Fibroblast of peridontal ligament (primary cell): ENCODE measurements at regions not wholly inside any gene's neighbourhood (a gene's known extent, or its start where the extent isn't known, plus 50 kb on each side); places are given as distances from the start of the nearest gene placed in this dataset.
"Not testable (repeated sequence)": the region's sequence is repeated elsewhere in the genome, so short reads cannot be mapped to it uniquely, and the experiment has no call there.

Source experiments
- DNase-seq: peaks from one replicate; pipeline ENCODE4 v3.0.0-alpha.2; 2010; ENCODE audit errors: extremely low read depth

DNA sequence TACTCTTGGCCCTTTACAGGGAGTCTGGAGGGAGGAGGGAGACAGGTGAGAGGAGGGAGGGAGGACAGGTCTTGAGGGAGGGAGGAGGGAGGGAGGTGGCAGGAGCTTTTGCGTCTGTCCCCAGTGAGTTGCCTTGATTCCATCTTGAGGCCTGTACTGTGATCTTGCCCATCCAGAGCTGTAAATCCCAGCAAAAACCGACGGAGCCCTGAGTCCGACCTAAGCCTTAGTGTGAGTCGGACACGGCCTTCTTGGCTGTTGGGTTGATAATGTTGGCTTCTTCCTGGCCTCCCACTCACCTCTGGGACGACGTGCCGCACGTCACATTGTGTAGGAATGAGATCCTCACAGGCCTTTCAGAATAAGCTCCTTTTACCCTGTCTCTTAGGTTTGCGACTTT is 72.5 kb downstream of the RGS12 start:
- no peak for DNase-seq

DNA sequence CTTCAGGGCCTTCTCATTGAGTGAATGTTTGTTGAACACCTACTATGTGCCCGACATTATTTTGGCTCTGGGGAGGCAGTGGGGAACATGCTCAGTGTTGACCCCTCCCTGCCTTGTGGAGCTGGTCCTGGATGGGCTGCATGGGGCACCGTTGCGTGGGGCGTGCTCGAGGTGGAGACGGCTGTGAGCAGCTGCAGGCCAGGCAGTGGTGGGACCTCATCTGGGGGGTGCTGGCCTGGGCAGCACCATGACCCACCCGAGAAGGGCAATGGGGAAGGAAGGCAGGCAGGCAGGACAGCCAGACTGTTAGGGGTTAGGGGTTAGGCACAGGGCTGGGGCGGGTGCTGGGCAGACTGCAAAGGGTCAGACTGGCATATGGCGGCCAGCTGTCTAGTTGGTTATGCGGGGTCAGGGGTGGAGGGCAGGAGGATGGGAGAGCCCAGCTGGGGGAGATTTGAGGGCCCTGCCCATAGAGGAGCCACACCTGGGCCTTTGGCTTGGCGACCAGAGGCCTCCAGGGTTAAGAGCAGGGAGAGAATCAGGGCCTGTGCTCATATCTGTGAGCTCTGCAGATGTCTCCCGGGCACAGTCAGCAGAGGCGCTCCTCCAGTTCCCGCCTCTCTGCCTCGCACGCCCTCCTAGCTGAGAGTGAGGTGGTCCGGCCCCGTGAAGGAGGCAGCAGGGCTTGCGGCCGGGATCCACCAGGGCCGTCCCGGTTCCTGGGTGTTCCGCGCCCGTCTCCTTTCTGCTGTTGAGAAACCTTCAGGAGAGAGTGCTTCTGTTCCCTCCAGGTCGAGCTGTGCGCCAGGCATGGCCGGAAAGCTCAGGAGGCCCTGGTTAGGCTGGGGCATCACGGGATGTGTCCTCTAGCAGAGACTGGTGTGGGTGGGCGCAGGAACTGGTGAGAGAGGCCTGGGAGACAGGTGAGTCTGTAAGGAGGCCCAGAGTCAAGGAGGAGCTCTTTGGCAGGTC is 73.3 kb downstream of the RGS12 start:
- DNase-seq, result no peak

DNA sequence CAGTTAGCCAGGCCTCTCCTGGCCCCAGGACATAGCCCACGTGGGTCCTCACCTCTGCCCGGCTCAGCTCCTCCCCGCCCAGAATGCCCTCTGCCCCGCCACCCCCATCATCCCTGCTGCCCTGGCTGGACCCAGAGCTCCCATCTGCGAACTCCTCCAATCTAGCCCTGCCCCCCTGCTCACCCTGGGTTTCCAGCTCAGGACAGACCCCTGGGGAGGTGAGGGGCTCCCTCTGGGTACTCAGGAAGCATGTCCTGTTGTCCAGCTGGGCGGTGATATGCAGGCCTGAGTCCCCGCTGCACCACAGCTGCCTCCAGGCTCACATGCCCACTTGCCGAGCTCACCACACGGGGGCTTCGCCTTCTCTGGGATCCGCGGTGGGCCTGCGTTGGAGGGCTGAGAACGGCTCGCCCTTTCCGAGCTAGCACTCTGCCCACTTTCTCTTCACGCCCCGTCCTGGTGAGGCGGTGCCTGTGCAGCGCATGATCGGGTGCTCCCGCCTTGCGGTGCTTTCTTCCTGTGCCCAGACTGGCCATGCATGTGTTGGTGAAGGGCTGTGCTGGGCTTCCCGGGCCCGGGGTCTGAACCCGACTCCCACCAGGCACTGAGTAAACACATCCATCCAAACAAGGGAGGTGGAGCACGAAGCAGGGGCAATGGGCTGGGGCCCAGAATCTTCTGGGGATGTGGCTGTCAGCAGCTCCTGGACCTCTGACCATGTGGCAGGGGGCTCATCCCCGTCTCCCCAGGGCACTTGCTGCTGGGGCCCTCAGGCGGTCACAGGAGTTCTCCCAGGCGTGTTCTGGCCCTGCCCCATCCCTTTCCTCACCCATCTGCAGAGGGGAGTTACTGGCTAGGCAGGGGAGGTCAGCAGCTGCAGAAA is 74.3 kb downstream of the RGS12 start:
- DNase-seq, result no peak

DNA sequence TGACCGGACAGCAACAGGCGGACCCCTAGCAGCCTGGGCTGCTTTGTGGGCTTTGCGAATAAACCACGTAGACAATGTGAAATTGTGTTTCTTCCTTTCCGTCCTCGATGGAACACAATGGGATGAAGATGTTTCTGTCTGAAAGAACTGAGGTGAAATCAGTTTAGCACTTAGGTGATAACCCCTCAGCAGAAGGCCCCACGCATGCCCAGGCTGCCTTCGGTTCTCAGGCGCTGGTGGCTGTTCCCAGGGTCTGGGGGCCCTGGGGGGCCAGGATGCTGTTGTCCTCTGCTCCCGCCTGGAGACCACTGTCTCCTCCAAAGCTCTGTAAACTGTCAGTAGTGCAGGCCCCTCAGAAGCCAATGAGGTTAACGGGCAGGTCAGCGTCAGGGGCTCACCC is 73.9 kb upstream of the HGFAC start:
- DNase-seq, result no peak

DNA sequence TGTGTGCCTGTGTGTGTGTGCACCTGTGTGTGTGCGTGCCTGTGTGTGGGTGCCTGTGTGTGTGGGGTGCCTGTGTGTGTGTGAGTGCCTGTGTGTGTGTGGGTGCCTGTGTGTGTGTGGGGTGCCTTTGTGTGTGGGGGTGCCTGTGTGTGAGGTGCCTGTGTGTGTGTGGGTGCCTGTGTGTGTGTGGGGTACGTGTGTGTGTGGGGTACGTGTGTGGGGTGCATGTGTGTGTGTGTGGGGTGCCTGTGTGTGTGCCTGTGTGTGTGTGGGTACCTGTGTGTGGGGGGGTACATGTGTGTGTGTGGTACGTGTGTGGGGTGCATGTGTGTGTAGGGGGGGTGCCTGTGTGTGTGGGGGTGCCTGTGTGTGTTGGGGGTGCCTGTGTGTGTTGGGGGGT is 73.4 kb upstream of the HGFAC start:
- no peak for DNase-seq

DNA sequence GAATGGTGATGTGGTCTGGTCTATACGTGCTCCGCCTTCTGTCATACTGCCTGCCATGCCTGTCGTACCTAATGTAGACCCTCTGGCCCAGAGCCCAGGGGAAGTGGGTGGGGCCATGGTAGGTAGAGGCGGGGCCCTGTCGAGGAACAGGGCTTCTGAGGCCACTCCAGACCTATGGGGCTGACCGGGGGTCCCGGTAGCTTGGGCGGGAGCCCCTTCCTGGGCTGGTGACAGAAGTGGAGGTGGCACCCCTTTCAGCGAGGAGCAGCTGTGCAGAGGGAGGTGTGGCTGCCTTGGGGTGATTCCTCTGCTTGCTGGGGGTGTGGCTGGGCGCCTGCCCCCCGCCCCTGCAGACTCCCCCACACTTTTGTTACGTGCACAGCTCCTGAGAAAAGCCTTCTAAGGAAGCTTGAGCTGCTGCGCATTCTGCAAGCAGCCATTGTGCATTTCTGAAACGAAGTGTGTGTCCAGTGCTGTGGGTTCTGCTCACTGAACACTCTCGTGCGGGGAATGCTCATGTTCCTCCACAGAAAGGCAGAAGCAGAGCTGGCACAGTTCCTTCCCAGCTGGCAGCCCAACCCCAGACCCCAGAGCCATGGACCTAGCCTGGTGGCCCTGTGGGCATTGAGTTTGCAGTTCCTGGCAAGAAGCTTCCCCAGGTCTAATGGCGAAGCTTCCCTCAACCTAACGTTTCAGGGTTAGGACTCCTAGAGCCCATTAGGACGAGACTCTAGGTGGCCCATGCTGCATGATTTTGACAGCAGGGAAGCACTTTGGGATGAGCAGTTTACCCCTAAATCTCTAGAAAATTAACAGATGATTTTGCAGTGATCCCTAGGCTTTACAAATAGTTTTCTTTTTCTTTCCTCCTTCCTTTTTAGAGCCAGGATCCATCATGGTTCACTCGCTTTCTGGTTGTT is 72.7 kb upstream of the HGFAC start:
- no peak for DNase-seq

DNA sequence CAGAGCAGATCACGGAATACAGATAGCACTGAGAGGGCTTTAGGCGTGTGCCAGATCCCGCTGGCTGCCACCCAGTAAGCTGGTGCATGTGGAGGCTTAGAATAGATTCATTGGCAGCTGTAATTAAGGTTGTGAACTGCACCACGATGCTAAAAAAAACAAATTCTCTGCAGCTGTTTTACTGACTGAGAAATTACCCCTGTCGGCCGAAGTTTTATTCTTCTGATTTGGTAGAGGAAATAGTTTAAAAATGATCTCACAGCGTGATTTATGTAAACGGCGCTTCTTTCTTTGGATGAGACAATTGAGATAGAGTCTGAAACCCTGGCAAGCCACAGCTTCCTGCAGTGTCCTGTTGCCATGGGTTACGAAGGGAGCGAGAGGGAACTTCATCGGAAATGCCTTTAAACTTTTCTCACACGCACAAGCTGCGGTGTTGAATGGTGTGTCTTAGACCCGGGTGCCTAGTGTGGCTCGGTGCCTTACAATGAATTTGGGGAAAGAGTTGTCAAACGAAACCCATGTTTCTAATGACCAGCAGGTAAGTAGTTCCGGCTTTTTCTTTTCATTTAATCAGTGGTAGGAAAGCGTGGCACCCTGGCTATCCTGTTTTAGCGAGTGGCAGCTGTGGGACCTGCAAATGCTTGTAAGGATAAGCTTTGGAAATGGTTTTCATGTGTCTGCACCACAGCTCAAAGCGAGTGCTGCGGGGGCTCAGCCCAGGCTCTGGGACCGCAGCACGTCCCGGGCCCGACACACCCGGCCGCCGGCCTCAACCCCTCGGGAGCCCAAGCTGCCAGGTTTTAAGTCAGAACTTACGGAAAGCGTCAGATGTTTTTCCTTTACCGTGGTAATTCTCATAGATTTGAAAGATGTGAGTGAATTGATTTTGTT is 71.7 kb upstream of the HGFAC start:
- DNase-seq, result peak; percentile 88

DNA sequence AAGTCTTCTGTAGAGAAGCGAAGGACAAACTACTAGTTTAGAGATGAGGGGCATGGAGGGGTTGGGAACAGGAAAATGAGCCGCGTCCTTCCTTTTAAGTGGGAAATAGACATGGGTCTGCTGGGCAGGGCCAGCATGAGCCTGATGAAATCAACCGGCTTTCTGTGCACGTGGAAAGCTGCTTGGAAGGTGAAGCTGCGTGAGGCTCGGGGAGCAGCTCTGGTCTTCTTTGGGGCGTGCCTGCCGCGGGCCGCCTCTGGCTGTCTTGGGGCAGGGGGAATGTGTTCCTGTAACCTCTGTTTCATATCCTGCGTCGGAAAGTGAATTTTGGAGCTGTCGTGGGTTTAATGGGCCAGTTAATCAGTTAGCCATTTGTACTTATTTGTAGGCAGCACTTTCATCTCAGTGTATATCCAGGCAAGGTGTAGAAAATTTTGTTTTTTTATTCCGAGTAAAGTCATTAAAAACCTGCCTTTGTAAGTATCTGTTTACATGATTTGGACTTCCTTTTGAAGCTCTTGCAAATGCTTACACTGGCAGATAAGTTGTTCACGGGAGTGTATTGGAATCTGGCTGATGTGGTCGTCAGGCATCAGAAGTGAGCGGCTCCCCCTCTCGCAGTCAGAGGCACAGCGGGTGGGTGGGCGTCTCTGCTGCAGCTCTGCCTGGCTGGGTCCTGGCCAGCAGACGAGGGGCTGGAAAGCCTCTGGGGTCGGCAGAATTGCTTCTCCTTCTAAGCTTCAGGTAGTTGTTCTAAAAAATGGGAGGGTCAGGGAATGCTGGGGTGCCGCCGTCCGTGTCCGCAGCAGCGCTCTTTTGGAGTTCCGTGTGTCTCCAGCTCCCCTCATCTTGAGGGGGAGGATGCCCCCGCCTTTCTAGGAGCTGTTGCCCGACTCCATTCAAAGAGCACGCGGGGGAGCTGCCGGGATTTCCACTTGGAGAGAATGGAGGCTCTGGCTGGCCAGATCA is 70.5 kb upstream of the HGFAC start:
- no peak for DNase-seq

DNA sequence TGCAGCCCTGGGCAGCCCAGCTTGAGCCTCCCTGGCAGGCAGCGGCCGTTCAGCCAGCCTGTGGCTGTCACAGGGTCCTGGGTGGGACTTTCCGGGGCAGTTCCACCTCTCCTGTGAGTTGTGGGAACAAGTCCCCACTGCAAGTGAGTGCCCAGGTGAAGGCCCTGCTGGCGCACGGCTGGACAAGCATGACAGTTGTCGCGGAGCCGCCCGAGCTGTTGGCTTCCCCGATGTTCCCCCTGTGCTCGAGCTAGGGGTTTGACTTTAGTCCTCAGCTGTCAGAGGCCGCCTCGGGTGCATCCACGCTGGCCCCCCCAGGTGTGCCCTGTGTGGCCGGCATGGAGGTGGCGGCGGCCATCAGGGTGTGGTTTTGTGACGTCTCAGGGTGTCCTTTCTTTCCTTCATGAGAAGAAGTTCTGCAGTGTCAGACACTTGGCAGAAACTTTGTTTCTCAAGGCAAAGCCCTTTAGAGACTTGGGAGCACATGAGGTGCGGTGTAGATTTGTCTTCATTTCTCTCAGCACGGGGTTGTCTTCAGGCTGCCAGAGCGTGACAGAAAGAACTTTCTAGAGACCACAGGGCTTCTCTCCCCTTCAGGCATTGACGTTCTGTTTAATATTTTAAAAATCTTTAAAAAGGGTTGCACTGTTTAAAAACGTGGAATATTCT is 69.4 kb upstream of the HGFAC start:
- no peak for DNase-seq

DNA sequence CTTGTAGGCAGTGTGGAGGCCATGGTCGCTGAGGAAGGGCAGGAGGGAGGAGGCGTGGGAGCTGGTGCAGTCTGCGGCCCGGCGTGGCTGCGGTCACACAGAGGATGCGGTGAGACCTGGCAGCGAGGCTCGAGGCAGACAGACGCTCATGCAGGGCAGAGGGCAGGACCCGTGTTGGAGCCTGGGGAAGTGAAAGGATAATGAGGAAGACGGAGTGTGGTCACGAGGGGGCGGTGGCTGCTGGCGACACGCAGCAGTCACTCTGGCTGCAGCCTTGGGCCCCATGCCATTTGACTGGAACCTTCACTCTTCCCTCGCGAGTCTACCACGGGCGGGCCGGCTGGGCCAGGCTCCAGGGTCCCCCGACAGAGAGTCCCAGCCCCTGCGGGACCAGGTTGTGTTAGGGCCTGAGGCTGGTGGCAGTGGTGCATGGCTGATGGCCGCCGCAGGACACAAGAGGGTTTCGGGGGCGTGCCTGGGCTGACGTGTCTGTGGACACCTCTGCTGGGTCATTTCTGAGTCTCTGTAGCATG is 68.8 kb upstream of the HGFAC start:
- DNase-seq, result no peak

DNA sequence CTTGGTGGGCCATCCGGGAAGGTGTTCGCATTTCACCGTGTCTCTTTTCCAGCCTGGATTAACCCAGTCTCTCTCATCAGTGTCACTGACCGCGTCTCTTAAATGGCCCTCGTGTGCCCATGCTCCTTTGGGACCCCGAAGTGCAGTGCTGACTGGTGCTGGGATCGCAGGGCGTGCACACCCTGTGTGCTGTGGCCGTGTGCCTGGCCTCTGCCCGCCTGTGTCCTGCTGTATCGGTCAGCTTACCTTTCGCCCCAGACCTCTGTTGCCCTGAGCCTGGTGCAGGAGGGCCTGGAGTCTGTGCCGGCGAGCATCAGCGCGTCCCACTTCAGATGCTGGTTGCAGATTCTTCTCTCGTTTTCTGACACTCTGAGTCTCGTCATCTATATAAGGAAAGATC is 68.3 kb upstream of the HGFAC start:
- no peak for DNase-seq

DNA sequence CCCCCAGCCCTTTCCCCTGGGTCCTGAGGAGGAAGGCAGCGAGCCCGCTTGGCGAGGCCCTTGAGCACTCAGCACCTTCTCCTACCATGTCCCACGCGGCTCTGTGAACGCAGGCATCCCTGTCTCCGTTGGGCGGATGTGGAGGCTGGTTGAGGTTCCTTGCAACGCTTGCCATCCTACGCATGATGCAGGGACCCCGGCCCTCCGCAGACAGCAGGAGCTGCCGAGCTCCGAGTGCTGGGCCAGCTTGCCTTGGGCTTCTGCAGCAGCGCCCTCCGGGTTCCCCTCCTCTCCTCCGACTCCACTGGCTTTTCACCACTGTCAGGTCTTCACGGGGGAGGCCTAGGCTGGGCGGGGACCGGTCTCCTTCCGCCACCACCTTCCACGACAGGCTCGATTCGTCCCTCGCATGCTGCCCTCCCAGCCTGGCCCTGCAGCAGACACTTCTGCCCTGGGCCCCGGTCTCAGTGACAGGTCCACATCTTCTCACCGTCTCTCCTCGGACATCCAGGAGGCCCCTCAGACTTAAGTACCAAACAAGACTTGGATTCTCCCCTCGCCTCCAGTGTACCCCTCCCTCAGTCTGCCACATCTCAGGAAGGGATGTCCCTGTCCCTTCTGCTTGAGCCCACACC is 67.6 kb upstream of the HGFAC start:
- DNase-seq, result no peak

DNA sequence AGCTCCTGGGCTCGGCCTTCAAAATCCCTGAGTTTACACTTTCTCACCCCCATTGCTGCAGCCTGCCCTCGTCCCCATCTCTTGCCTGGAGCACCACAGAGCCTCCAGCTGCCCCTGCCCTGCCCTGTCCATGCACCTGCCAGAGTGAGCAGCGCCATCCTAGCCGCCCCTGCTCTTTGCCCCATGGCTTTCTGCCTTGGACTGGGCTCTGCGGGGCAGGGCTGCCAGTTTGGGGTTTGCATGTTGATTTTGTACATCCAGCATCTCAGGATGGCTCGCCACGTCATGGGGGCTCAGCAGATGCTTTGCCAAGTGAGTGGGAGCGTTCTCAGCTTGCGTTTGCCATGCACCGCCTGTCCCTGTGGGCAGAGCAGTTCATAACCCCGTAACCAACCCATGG is 67.1 kb upstream of the HGFAC start:
- no peak for DNase-seq

DNA sequence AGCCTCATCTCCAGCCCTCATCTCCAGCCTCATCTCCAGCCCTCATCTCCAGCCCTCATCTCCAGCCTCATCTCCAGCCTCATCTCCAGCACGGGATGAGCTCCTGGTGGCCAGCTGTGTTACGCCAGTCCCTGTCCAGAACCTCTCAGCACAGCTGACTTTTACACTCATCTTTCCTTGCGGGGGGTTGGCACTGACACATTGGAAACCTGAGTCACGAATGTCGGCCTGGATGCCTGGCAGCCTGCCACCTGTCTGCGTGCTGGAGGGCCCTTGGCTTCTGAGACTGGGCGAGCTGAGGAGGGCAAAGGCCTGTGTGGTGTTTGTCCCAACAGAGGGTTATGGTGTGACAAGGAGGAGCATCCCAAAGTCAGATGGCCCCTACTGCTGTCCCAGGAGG is 66.1 kb upstream of the HGFAC start:
- DNase-seq, result peak; percentile 44

DNA sequence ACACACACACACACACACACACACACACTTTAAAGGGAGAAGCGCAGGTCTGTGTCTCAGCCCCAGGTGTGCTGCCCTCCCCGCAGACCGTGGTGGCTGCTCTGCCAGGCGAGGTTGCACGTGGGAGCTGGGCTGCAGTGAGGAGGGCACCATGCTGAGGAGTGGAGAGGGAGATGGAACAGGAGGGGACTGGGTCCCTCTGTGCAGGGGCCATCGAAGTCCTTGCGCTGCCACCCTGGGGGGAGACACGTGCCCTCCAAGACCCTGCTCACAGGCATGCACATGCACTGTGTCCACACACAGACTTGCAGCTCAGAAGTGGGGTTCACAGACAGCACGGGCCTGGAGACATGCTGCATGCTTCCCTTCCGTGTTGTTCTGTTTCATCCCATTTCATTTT is 65.5 kb upstream of the HGFAC start:
- DNase-seq, result no peak

DNA sequence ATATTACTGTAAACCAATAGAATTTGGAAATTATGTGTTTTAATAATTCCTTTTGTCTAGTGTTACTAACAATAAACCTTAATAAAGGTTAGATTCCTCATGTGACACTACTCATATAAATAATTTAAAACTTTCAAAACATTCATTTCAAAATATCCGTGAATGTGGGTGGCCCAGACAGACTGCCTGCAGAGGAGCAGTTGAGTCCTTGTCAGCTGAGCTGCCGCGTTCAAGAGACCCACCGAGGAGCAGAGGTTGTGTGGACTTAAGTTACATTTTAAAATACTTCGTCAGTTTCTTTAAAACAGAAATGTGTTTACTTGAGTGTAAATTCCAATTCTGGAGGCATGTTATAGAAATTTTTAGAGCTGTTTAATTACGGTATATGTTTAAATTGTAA is 64.2 kb upstream of the HGFAC start:
- no peak for DNase-seq

DNA sequence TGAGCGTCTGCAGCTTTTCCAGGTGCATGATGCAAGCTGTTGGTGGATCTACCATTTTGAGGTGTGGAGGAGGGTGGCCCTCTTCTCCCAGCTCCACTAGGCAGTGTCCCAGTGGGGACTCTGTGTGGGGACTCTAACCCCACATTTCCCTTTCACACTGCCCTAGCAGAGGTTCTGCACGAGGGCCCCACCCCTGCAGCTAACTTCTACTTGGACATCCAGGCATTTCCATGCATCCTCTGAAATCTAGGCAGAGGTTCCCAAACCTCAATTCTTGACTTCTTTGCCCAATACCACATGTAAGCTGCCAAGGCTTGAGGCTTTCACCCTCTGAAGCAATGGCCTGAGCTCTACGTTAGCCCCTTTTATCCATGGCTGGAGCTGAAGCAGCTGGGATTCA is 61.4 kb upstream of the HGFAC start:
- DNase-seq, result not testable (repeated sequence)

DNA sequence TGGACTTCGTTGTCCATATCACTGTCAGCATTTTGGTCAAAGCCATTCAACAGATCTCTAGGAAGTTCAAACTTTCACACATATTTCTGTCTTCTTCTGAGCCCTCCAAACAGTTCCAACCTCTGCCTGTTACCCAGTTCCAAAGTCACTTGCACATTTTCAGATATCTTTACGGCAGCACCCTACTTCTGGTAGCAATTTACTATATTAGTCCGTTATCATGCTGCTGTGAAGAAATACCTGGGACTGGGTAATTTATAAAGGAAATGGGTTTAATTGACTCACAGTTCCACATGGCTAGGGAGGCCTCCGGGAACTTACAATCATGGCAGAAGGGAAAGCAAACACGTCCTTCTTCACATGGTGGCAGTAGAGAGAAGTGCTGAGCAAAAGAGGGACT is 60.6 kb upstream of the HGFAC start:
- DNase-seq, result not testable (repeated sequence)
